Caco-2 (cell line): ENCODE measurements at regions not wholly inside any gene's neighbourhood (a gene's known extent, or its start where the extent isn't known, plus 50 kb on each side); places are given as distances from the start of the nearest gene placed in this dataset.

Experiments
- BruUV-seq: library from RNA; stranded (reverse); fragments of 400-500 nt; replicated peaks from 2 replicates; lab custom pipeline; 2021; lab: Mats Ljungman, UMichigan
- CTCF ChIA-PET: fragments of 300-600 bp; sonication (Branson Sonifier 250); formaldehyde crosslinking; loops from one replicate; lab custom pipeline; 2022; ENCODE audit warnings: antibody characterized with exemption; lab: Charles Lee
- POLR2A ChIA-PET: fragments of 300-600 bp; sonication (Branson Sonifier 250); formaldehyde crosslinking; loops from one replicate; lab custom pipeline; 2022; ENCODE audit warnings: antibody characterized with exemption; lab: Charles Lee
- DNase-seq, 2 experiments: peaks; one replicate each; pipeline versions ENCODE4 v3.0.0 to v3.0.0-alpha.2; 2020 to 2022
- H3K27me3 ChIP-seq: replicated peaks from 2 replicates; pipeline ENCODE4 v1.6.0; 2011; ENCODE audit warnings: low read length; ENCODE audit not compliant: control insufficient read depth, insufficient read depth
- H3K36me3 ChIP-seq: 2 replicates; pipeline ENCODE4 v1.5.1; 2011; ENCODE audit warnings: low read length; ENCODE audit not compliant: control insufficient read depth, insufficient read depth
- H3K4me1 ChIP-seq: fragments of 250-450 bp; sonication (Bioruptor Pico); 2 replicates; pipeline ENCODE4 v1.5.1; 2020; ENCODE audit warnings: mild to moderate bottlenecking
- H3K4me3 ChIP-seq: 2 replicates; pipeline ENCODE4 v1.5.1; 2011; ENCODE audit warnings: low read depth, mild to moderate bottlenecking, control low read depth, low read length
- H3K9me3 ChIP-seq: fragments of 250-450 bp; sonication (Bioruptor Pico); 2 replicates; pipeline ENCODE4 v1.5.1; 2020; ENCODE audit warnings: mild to moderate bottlenecking, moderate library complexity
- H3K27ac Mint-ChIP-seq: one replicate; pipeline ENCODE4 v1.8.0; 2022; ENCODE audit warnings: mixed read lengths; ENCODE audit not compliant: unreplicated experiment
- H3K27me3 Mint-ChIP-seq: one replicate; pipeline ENCODE4 v1.8.0; 2022; ENCODE audit warnings: mixed read lengths; ENCODE audit not compliant: insufficient read depth, unreplicated experiment
- H3K36me3 Mint-ChIP-seq: one replicate; pipeline ENCODE4 v1.8.0; 2022; ENCODE audit warnings: mild to moderate bottlenecking, mixed read lengths; ENCODE audit not compliant: insufficient read depth, unreplicated experiment
- H3K4me1 Mint-ChIP-seq: one replicate; pipeline ENCODE4 v1.8.0; 2022; ENCODE audit warnings: low read depth, mixed read lengths; ENCODE audit not compliant: unreplicated experiment
- H3K4me3 Mint-ChIP-seq: one replicate; pipeline ENCODE4 v1.8.0; 2022; ENCODE audit warnings: mild to moderate bottlenecking, moderate library complexity, mixed read lengths; ENCODE audit not compliant: unreplicated experiment
- H3K9me3 Mint-ChIP-seq: one replicate; pipeline ENCODE4 v1.8.0; 2022; ENCODE audit warnings: mixed read lengths; ENCODE audit not compliant: unreplicated experiment
- intact Hi-C: fragments of 100-400 bp; cut with micrococcal nuclease; formaldehyde crosslinking; loops from one replicate; pipeline ENCODE4 v1.10.0; 2022; ENCODE audit not compliant: unreplicated experiment
- TF ChIP-seq, protein P1 (sequence below), 2 experiments: fragments of 200-600 bp in 1 of 2; IDR thresholded peaks; 1 replicate in 1 of 2; 2 replicates in 1 of 2; pipeline versions ENCODE4 v1.5.1 to v1.8.0; 2011 to 2022; ENCODE audit warnings: antibody characterized with exemption in 1 of 2, control low read depth in 1 of 2, inconsistent platforms in 1 of 2, low read depth in 1 of 2, low read length in 1 of 2, mild to moderate bottlenecking in 1 of 2, moderate library complexity in 1 of 2; ENCODE audit not compliant: insufficient read depth in 1 of 2, severe bottlenecking in 1 of 2, unreplicated experiment in 1 of 2

DNA sequence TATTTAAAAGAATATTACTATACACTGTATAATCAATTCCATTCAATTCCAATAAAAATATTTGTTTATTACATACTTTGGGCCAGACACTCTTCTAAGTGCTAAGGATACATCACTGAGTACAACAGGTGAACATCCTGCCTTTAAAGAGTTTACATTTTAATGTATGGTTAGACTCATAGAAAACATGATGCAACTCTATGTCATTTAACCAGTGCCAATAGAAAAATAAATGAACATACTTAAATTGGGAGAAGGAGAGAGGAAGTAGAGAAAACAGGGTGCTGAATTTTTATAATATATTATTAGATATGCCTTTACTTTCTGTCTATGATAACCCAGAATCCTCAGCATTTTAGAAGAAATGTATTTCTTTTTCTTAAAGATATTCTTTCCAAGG is 119.2 kb downstream of the TSEN15 start:
- Mint-ChIP-seq H3K27ac (no peak overlapping the region), H3K27me3 (peaks cover 11% of the 10 kb centered on the region), H3K4me3 (no peak overlapping the region), H3K4me1 (no peaks in the 10 kb centered on the region), H3K9me3 (no peaks in the 10 kb centered on the region), H3K36me3 (no peaks in the 10 kb centered on the region)
- DNase-seq, result no peak
- POLR2A ChIA-PET, result no interaction called here
- H3K4me3 ChIP-seq, result no peak overlapping the region
- H3K9me3 ChIP-seq, result peaks cover 9% of the 10 kb centered on the region; the same call in 1 of the 2 replicates
- TF ChIP-seq, protein P1, sequence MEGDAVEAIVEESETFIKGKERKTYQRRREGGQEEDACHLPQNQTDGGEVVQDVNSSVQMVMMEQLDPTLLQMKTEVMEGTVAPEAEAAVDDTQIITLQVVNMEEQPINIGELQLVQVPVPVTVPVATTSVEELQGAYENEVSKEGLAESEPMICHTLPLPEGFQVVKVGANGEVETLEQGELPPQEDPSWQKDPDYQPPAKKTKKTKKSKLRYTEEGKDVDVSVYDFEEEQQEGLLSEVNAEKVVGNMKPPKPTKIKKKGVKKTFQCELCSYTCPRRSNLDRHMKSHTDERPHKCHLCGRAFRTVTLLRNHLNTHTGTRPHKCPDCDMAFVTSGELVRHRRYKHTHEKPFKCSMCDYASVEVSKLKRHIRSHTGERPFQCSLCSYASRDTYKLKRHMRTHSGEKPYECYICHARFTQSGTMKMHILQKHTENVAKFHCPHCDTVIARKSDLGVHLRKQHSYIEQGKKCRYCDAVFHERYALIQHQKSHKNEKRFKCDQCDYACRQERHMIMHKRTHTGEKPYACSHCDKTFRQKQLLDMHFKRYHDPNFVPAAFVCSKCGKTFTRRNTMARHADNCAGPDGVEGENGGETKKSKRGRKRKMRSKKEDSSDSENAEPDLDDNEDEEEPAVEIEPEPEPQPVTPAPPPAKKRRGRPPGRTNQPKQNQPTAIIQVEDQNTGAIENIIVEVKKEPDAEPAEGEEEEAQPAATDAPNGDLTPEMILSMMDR (IDR thresholded peaks at IDR 0.05; ENCODE audit: insufficient read depth in 1 of 2, low read depth in 1 of 2, low read length in 1 of 2, severe bottlenecking in 1 of 2, unreplicated experiment in 1 of 2), result no peak
- intact Hi-C loops, result no loop called here
- BruUV-seq, result no TSS peak
- CTCF ChIA-PET, result no interaction called here
- H3K36me3 ChIP-seq, result no peaks in the 10 kb centered on the region
- H3K4me1 ChIP-seq, result no peaks in the 10 kb centered on the region
- no peaks in the 10 kb centered on the region for H3K27me3 ChIP-seq

DNA sequence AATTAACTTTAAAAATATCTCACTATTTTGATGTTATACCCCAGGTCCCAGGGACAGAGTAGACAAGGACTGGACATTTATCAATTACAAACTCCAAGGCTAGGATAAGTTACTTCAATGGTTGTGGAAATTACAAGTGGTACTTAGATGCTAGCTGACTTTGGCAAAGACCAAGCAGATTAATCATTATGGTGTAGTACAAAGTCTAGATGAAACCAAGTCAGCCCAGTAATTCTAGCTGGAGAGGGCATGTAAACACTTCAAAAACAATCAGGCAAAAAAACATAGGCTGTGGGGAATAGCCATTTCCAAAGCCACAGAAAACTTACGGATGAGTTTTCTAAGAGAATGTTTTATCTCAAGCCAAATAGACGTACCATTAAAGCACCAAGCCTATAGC is 124.5 kb downstream of the TSEN15 start:
- BruUV-seq, result no TSS peak

DNA sequence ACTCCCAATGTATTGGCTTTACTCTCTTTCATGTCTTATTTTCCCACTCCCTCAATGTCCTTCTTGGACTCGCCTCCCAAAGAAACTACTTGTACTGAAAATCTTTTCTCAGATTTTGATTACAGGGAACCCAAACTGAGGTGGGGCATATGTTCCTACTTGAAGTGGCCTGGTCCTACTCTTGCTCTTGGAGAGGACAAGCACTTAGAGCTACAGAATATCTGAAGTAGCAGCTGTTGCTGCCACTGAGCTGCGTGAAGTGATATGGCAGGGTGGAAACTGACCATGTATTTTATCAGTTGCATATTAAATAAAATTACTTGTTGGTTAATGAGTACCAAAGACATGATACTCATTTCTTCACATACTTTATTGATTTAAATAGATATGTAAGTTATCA is 129.5 kb downstream of the TSEN15 start:
- CTCF ChIA-PET, result no interaction called here
- Mint-ChIP-seq H3K9me3 (no peaks in the 10 kb centered on the region), H3K4me1 (no peaks in the 10 kb centered on the region), H3K36me3 (no peaks in the 10 kb centered on the region), H3K27ac (no peak overlapping the region), H3K27me3 (peaks cover 5% of the 10 kb centered on the region), H3K4me3 (no peak overlapping the region)
- DNase-seq, result no peak
- no peaks in the 10 kb centered on the region for H3K4me1 ChIP-seq
- intact Hi-C loops, result no loop called here
- H3K36me3 ChIP-seq, result no peaks in the 10 kb centered on the region
- H3K9me3 ChIP-seq, result no peaks in the 10 kb centered on the region
- TF ChIP-seq, protein P1 (IDR thresholded peaks at IDR 0.05; ENCODE audit: insufficient read depth in 1 of 2, low read depth in 1 of 2, low read length in 1 of 2, severe bottlenecking in 1 of 2, unreplicated experiment in 1 of 2), result no peak
- BruUV-seq, result no TSS peak
- H3K27me3 ChIP-seq, result no peaks in the 10 kb centered on the region
- no peak overlapping the region for H3K4me3 ChIP-seq
- POLR2A ChIA-PET, result no interaction called here

More for the DNA sequence above, 124.5 kb downstream of the TSEN15 start:
- Mint-ChIP-seq H3K27me3 (peaks cover 13% of the 10 kb centered on the region), H3K27ac (no peak overlapping the region), H3K36me3 (no peaks in the 10 kb centered on the region), H3K4me3 (no peak overlapping the region), H3K4me1 (no peaks in the 10 kb centered on the region), H3K9me3 (no peaks in the 10 kb centered on the region)
- Histone ChIP-seq H3K4me3 (no peak overlapping the region), H3K4me1 (no peaks in the 10 kb centered on the region), H3K9me3 (no peaks in the 10 kb centered on the region), H3K36me3 (no peaks in the 10 kb centered on the region), H3K27me3 (no peaks in the 10 kb centered on the region)
- ChIA-PET POLR2A (no interaction called here), CTCF (no interaction called here)
- TF ChIP-seq, protein P1 (IDR thresholded peaks at IDR 0.05; ENCODE audit: insufficient read depth in 1 of 2, low read depth in 1 of 2, low read length in 1 of 2, severe bottlenecking in 1 of 2, unreplicated experiment in 1 of 2), result no peak
- intact Hi-C loops, result no loop called here
- DNase-seq, result no peak
